ENCODE measurements at regions not wholly inside any gene's neighbourhood (a gene's known extent, or its start where the extent isn't known, plus 50 kb on each side); places are given as distances from the start of the nearest gene placed in this dataset.
A peak's percentile ranks its signal among the peaks of the same experiment; 100 is the strongest.

- TF ChIP-seq CTCF (IDR thresholded peaks at IDR 0.05; ENCODE audit: insufficient read depth, low read depth, low read length, missing control alignments): no peak
- DNase-seq (ENCODE audit: low read depth): no peak
- no peak overlapping the region for H3K4me3 ChIP-seq (ENCODE audit: low read length)
These were observed 385.8 kb upstream of the DUSP10 start for GRCh38 chr1:222127526-222128152.

- TF ChIP-seq CTCF (IDR thresholded peaks at IDR 0.05; ENCODE audit: insufficient read depth, low read depth, low read length, missing control alignments): no peak
- DNase-seq (ENCODE audit: low read depth): no peak
These were observed 385.2 kb upstream of the DUSP10 start for GRCh38 chr1:222127096-222127495.

GRCh38 chr1:222126052-222126451, 384.2 kb upstream of the DUSP10 start:
- no peak for TF ChIP-seq CTCF (IDR thresholded peaks at IDR 0.05; ENCODE audit: insufficient read depth, low read depth, low read length, missing control alignments)
- H3K4me3 ChIP-seq (ENCODE audit: low read length): no peak overlapping the region

More at GRCh38 chr1:222127096-222127495, 385.2 kb upstream of the DUSP10 start:
- H3K4me3 ChIP-seq (ENCODE audit: low read length): no peak overlapping the region

GRCh38 chr1:222124602-222125001, 382.7 kb upstream of the DUSP10 start:
- no peak overlapping the region for H3K4me3 ChIP-seq (ENCODE audit: low read length)
- DNase-seq (ENCODE audit: low read depth): peak; percentile 28
- peak; percentile 57 for TF ChIP-seq CTCF (IDR thresholded peaks at IDR 0.05; ENCODE audit: insufficient read depth, low read depth, low read length, missing control alignments)

More at GRCh38 chr1:222126052-222126451, 384.2 kb upstream of the DUSP10 start:
- no peak for DNase-seq (ENCODE audit: low read depth)

- DNase-seq (ENCODE audit: low read depth): no peak
- no peak overlapping the region for H3K4me3 ChIP-seq (ENCODE audit: low read length)
- no peak for TF ChIP-seq CTCF (IDR thresholded peaks at IDR 0.05; ENCODE audit: insufficient read depth, low read depth, low read length, missing control alignments)
These were observed 381.2 kb upstream of the DUSP10 start for GRCh38 chr1:222123111-222123510.

- DNase-seq (ENCODE audit: low read depth): no peak
- no peak overlapping the region for H3K4me3 ChIP-seq (ENCODE audit: low read length)
- TF ChIP-seq CTCF (IDR thresholded peaks at IDR 0.05; ENCODE audit: insufficient read depth, low read depth, low read length, missing control alignments): no peak
These were observed 375.9 kb upstream of the DUSP10 start for GRCh38 chr1:222117809-222118208.

- no peak overlapping the region for H3K4me3 ChIP-seq (ENCODE audit: low read length)
- no peak for DNase-seq (ENCODE audit: low read depth)
- no peak for TF ChIP-seq CTCF (IDR thresholded peaks at IDR 0.05; ENCODE audit: insufficient read depth, low read depth, low read length, missing control alignments)
These were observed 372.8 kb upstream of the DUSP10 start for GRCh38 chr1:222114536-222115156.

All from epithelial cell of esophagus (primary cell).